ENCODE measurements at regions not wholly inside any gene's neighbourhood (a gene's known extent, or its start where the extent isn't known, plus 50 kb on each side); places are given as distances from the start of the nearest gene placed in this dataset.
"Not testable (repeated sequence)": the region's sequence is repeated elsewhere in the genome, so short reads cannot be mapped to it uniquely, and the experiment has no call there.

DNA sequence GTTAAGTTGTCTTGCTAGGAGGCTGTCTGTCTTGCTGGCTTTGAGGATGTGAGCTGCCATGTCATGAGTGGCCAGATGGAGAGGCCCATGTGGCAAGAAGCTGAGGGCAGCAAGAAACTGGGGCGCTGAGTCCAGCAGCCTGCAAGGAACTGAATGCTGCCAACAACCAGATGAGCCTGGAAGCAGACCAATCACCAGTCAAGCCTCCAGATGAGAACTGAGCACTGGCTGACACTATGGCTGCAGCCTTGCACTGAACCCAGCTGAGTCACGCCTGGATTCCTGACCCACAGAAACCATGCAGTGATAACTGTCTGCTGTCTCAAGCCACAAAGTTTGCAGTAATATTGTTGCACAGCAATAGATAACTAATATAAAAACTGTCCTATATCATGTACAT lies 104.4 kb downstream of the UNC93B1 start:
- H3K27me3 ChIP-seq (replicated peaks in 1 of 4; ENCODE audit: control insufficient read depth in 3 of 4, extremely low read depth in 1 of 4, insufficient read depth in 3 of 4, low read length in 3 of 4); H3K27ac ChIP-seq (ENCODE audit: low read depth, low read length); H3K9ac ChIP-seq (replicated peaks in 1 of 4; ENCODE audit: extremely low read depth in 1 of 4, low read depth in 3 of 4, low read length in 3 of 4); H3K23me2 ChIP-seq (ENCODE audit: low read depth, low read length); H2BK120ac ChIP-seq (replicated peaks; ENCODE audit: low read depth, low read length); FAIRE-seq; POLR2A ChIA-PET (ENCODE audit: partially characterized antibody); H4K5ac ChIP-seq (ENCODE audit: insufficient read length, low read depth, low read length); H3K4me1 ChIP-seq (replicated peaks in 1 of 4; ENCODE audit: control insufficient read depth in 3 of 4, insufficient read depth in 4 of 4, low read length in 3 of 4); H3K79me1 ChIP-seq (ENCODE audit: low read depth, low read length); H3K56ac ChIP-seq (replicated peaks; ENCODE audit: insufficient read length, low read depth, low read length); H4K20me1 ChIP-seq (replicated peaks in 1 of 2; ENCODE audit: control insufficient read depth in 1 of 2, insufficient read depth in 2 of 2, low read length in 2 of 2); H3K18ac ChIP-seq (ENCODE audit: extremely low read depth, low read length); H3K4ac ChIP-seq (replicated peaks; ENCODE audit: insufficient read length, low read depth, low read length); H3K23ac ChIP-seq (ENCODE audit: insufficient read length); H2AK5ac ChIP-seq (ENCODE audit: low read depth, low read length); H3K4me3 ChIP-seq (ENCODE audit: extremely low read depth in 1 of 4, insufficient read depth in 2 of 4, low read depth in 3 of 4, low read length in 4 of 4); H2BK15ac ChIP-seq (ENCODE audit: low read length); DNase-seq (ENCODE audit: low read depth in 1 of 2, low spot score in 2 of 2); H2BK12ac ChIP-seq (ENCODE audit: low read depth, low read length); H3K4me2 ChIP-seq (ENCODE audit: insufficient read depth in 1 of 2, low read depth in 2 of 2, low read length in 2 of 2); H2BK5ac ChIP-seq (ENCODE audit: low read depth, low read length); H3K9me3 ChIP-seq (ENCODE audit: insufficient read depth in 2 of 2, low read depth in 1 of 2, low read length in 1 of 2); H2BK20ac ChIP-seq (ENCODE audit: low read length); H4K8ac ChIP-seq (ENCODE audit: extremely low read depth, insufficient read depth, low read length); H3K14ac ChIP-seq (ENCODE audit: insufficient read length); H3K79me2 ChIP-seq (ENCODE audit: control insufficient read depth in 1 of 2, insufficient read depth in 2 of 2, low read length in 2 of 2); H3K36me3 ChIP-seq (ENCODE audit: control insufficient read depth in 2 of 4, insufficient read depth in 4 of 4, low read length in 3 of 4); H2AFZ ChIP-seq (ENCODE audit: low read length); H4K91ac ChIP-seq (replicated peaks; ENCODE audit: insufficient read length, low read length); CTCF ChIA-PET (ENCODE audit: partially characterized antibody): not testable (repeated sequence)
- WGBS, 2 experiments (ENCODE audit: extremely low coverage in 1 of 2, insufficient coverage in 1 of 2, insufficient read length in 1 of 2, insufficient replicate concordance in 2 of 2, low coverage in 1 of 2, low lambda C conversion rate in 2 of 2, missing lambda C conversion rate in 1 of 2), result 38% methylated on average over 2 of the region's 2 CpGs; no CpG with 5 or more reads in 1 of the 2 experiments

DNA sequence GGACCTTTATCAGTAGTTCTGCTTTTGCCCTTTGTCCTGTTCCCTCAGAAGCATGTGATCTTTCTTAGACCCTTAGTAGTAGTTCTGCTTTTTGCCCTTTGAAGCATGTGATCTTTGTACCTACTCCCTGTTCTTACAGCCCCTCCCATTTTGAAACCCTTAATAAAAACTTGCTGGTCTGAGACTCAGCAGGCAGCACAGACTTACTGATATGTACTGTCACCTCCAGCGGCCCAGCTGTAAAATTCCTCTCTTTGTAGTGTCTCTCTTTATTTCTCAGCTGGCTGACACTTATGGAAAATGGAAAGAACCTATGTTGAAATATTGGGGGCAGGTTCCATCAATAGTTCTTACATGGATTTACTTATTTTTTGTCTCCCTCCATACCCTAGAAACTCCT lies 110.4 kb downstream of the UNC93B1 start:
- H3K56ac ChIP-seq (replicated peaks; ENCODE audit: insufficient read length, low read depth, low read length); H3K79me2 ChIP-seq (ENCODE audit: control insufficient read depth in 1 of 2, insufficient read depth in 2 of 2, low read length in 2 of 2); CTCF ChIA-PET (ENCODE audit: partially characterized antibody); H2AK5ac ChIP-seq (ENCODE audit: low read depth, low read length); H2AFZ ChIP-seq (ENCODE audit: low read length); H2BK120ac ChIP-seq (replicated peaks; ENCODE audit: low read depth, low read length); H3K18ac ChIP-seq (ENCODE audit: extremely low read depth, low read length); H3K9ac ChIP-seq (replicated peaks in 1 of 4; ENCODE audit: extremely low read depth in 1 of 4, low read depth in 3 of 4, low read length in 3 of 4); FAIRE-seq; H3K23ac ChIP-seq (ENCODE audit: insufficient read length); H2BK5ac ChIP-seq (ENCODE audit: low read depth, low read length); H2BK20ac ChIP-seq (ENCODE audit: low read length); H3K79me1 ChIP-seq (ENCODE audit: low read depth, low read length); H2BK12ac ChIP-seq (ENCODE audit: low read depth, low read length); DNase-seq (ENCODE audit: low read depth in 1 of 2, low spot score in 2 of 2); POLR2A ChIA-PET (ENCODE audit: partially characterized antibody); H3K23me2 ChIP-seq (ENCODE audit: low read depth, low read length); H3K27ac ChIP-seq (ENCODE audit: low read depth, low read length); H4K20me1 ChIP-seq (replicated peaks in 1 of 2; ENCODE audit: control insufficient read depth in 1 of 2, insufficient read depth in 2 of 2, low read length in 2 of 2); H3K36me3 ChIP-seq (ENCODE audit: control insufficient read depth in 2 of 4, insufficient read depth in 4 of 4, low read length in 3 of 4); H3K27me3 ChIP-seq (replicated peaks in 1 of 4; ENCODE audit: control insufficient read depth in 3 of 4, extremely low read depth in 1 of 4, insufficient read depth in 3 of 4, low read length in 3 of 4); H3K4me1 ChIP-seq (replicated peaks in 1 of 4; ENCODE audit: control insufficient read depth in 3 of 4, insufficient read depth in 4 of 4, low read length in 3 of 4); H3K4me3 ChIP-seq (ENCODE audit: extremely low read depth in 1 of 4, insufficient read depth in 2 of 4, low read depth in 3 of 4, low read length in 4 of 4); H4K5ac ChIP-seq (ENCODE audit: insufficient read length, low read depth, low read length); H3K9me3 ChIP-seq (ENCODE audit: insufficient read depth in 2 of 2, low read depth in 1 of 2, low read length in 1 of 2); H3K14ac ChIP-seq (ENCODE audit: insufficient read length); H3K4ac ChIP-seq (replicated peaks; ENCODE audit: insufficient read length, low read depth, low read length); H4K91ac ChIP-seq (replicated peaks; ENCODE audit: insufficient read length, low read length); H3K4me2 ChIP-seq (ENCODE audit: insufficient read depth in 1 of 2, low read depth in 2 of 2, low read length in 2 of 2); H2BK15ac ChIP-seq (ENCODE audit: low read length); H4K8ac ChIP-seq (ENCODE audit: extremely low read depth, insufficient read depth, low read length): not testable (repeated sequence)
- 84% methylated on average over 1 of the region's 1 CpG; no CpG with 5 or more reads in 1 of the 2 experiments for WGBS, 2 experiments (ENCODE audit: extremely low coverage in 1 of 2, insufficient coverage in 1 of 2, insufficient read length in 1 of 2, insufficient replicate concordance in 2 of 2, low coverage in 1 of 2, low lambda C conversion rate in 2 of 2, missing lambda C conversion rate in 1 of 2)

Measured in H1 (cell line).